ENCODE measurements at regions not wholly inside any gene's neighbourhood (a gene's known extent, or its start where the extent isn't known, plus 50 kb on each side); places are given as distances from the start of the nearest gene placed in this dataset.

GRCh38 chr2:239790721-239791120 lies 234.4 kb downstream of the NDUFA10 start (continued):
- no peak for TF ChIP-seq ZNF462 (CRISPR knock-in tag; IDR thresholded peaks at IDR 0.05)
- no peak for TF ChIP-seq STAT1 (IDR thresholded peaks at IDR 0.05; ENCODE audit: unreplicated experiment)
- no peak for TF ChIP-seq ZNF331 (CRISPR knock-in tag; IDR thresholded peaks at IDR 0.05; ENCODE audit: low read depth)
- TF ChIP-seq NANOG (IDR thresholded peaks at IDR 0.05; ENCODE audit: borderline replicate concordance): no peak
- no peak for TF ChIP-seq CREB1 (CRISPR knock-in tag; IDR thresholded peaks at IDR 0.05; ENCODE audit: low read depth)
- TF ChIP-seq EZH2phosphoT487 (IDR thresholded peaks at IDR 0.05; ENCODE audit: unreplicated experiment): no peak
- TF ChIP-seq ZNF114 (CRISPR knock-in tag; IDR thresholded peaks at IDR 0.05): no peak
- TF ChIP-seq REST (IDR thresholded peaks at IDR 0.05; ENCODE audit: unreplicated experiment): no peak
- TF ChIP-seq EZH2 (IDR thresholded peaks at IDR 0.05; ENCODE audit: low read depth, unreplicated experiment): no peak
- no peak for TF ChIP-seq JUNB (IDR thresholded peaks at IDR 0.05; ENCODE audit: unreplicated experiment)
